ENCODE measurements at regions not wholly inside any gene's neighbourhood (a gene's known extent, or its start where the extent isn't known, plus 50 kb on each side); places are given as distances from the start of the nearest gene placed in this dataset.

GRCh38 chrX:107577933-107578332 lies 50.4 kb upstream of the PRPS1 start:
- TF ChIP-seq POLR2A (IDR thresholded peaks at IDR 0.05; ENCODE audit: low read depth, low read length) (no peak), TAF1 (IDR thresholded peaks at IDR 0.05; ENCODE audit: low read depth, low read length) (no peak), POLR2AphosphoS5 (IDR thresholded peaks at IDR 0.05; ENCODE audit: low read depth, low read length) (no peak), PAX5 (IDR thresholded peaks at IDR 0.05; ENCODE audit: insufficient read depth, low read length, severe bottlenecking) (no peak)
